Aorta (tissue), 5 donors: ENCODE measurements at regions not wholly inside any gene's neighbourhood (a gene's known extent, or its start where the extent isn't known, plus 50 kb on each side); places are given as distances from the start of the nearest gene placed in this dataset.

Experiments
- ATAC-seq: fragments of 200-7000 bp; cut with Tn5 transposase; one replicate; pipeline ENCODE4 v1.9.1; 2022; ENCODE audit warnings: moderate library complexity; ENCODE audit not compliant: low FRiP score
- DNase-seq, 2 donors: peaks; one replicate each; pipeline ENCODE4 v3.0.0-alpha.2; 2020
- H3K27ac ChIP-seq, 2 donors: one replicate each; pipeline ENCODE4 v1.5.1; 2013; ENCODE audit warnings: low read length in 2 of 2, mild to moderate bottlenecking in 2 of 2, moderate library complexity in 2 of 2, control low read depth in 1 of 2, inconsistent platforms in 1 of 2, low read depth in 1 of 2
- H3K27me3 ChIP-seq, 2 donors: one replicate each; pipeline ENCODE4 v1.6.1; 2013; ENCODE audit warnings: control low read depth in 1 of 2, low read length in 1 of 2, mild to moderate bottlenecking in 1 of 2, moderate library complexity in 1 of 2; ENCODE audit not compliant: insufficient read depth in 2 of 2, control insufficient read depth in 1 of 2
- H3K36me3 ChIP-seq, 2 donors: one replicate each; pipeline ENCODE4 v1.6.1; 2013; ENCODE audit warnings: control low read depth in 1 of 2, low read length in 1 of 2, mild to moderate bottlenecking in 1 of 2; ENCODE audit not compliant: insufficient read depth in 2 of 2, control insufficient read depth in 1 of 2
- H3K4me1 ChIP-seq, 2 donors: one replicate each; pipeline ENCODE4 v1.6.1; 2013; ENCODE audit warnings: low read length in 2 of 2, control low read depth in 1 of 2, mild to moderate bottlenecking in 1 of 2, moderate library complexity in 1 of 2; ENCODE audit not compliant: insufficient read depth in 2 of 2, control insufficient read depth in 1 of 2
- H3K4me3 ChIP-seq, 2 donors: one replicate each; pipeline ENCODE4 v1.5.1; 2013; ENCODE audit warnings: low read length in 2 of 2, control low read depth in 1 of 2, mild to moderate bottlenecking in 1 of 2
- H3K9me3 ChIP-seq: one replicate; pipeline ENCODE4 v1.6.1; 2013; ENCODE audit warnings: mild to moderate bottlenecking, low read length; ENCODE audit not compliant: control insufficient read depth
- WGBS, 2 donors: extraction: QIAGEN DNeasy Blood & Tissue Kit; methylation state at CpG; one replicate each; pipeline ENCODE4 v1.1.7; 2013; 5-methylcytosine and 5-hydroxymethylcytosine counted together
- intact Hi-C, 2 donors: fragments of 100-400 bp; cut with DNase I; formaldehyde crosslinking; loops; one replicate each; pipeline versions ENCODE4 v1.14.2 to v1.15.0; 2022
- donor health status: healthy with polysubstance abuse.
- donor health status: Bipolar disorder and iron deficiency.
- donor health status: DM: no; HTN: no; CAD: no.
- donor health status: DM: no; HTN: no; CAD: no.
- donor health status: DM: yes; HTN: yes; CAD: no.

- Histone ChIP-seq H3K36me3 (no peaks in the 10 kb centered on the region), H3K27ac (no peak overlapping the region), H3K9me3 (no peaks in the 10 kb centered on the region), H3K4me3 (no peak overlapping the region), H3K27me3 (peaks cover 0 to 1% of the 10 kb centered on the region in 2 donors), H3K4me1 (peaks cover 0 to 2% of the 10 kb centered on the region in 2 donors)
- 22 to 25% methylated on average over 9 of the region's 9 CpGs for WGBS, 2 donors
- intact Hi-C loops = no loop called here
- no peak for DNase-seq
- no peak for ATAC-seq
Observed at GRCh38 chr2:219772103-219772635, 144.7 kb downstream of the SLC4A3 start.

DNA sequence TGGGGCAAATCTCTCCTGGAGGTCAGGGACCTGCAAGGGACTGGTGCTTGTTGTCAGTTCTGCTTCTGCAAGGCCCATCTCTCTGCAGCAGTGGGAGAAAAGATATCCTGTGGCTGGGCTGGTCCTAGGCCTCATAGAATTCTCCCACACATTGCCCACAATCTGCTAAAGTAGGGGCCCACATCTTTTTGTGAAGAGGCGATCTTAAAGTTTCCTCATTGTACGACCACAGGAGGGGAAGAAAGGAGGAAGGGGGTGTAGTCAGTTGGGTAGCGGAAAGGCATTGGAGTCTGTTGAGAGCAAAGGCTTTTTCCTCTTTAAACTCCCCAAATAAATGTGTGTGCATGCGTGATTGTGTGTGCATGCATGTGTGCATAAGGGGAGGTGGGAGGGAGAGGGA lies 145.3 kb downstream of the SLC4A3 start:
- DNase-seq (no peak), ATAC-seq (no peak)
- H3K36me3 ChIP-seq = no peaks in the 10 kb centered on the region
- H3K27me3 ChIP-seq = peaks cover 0 to 1% of the 10 kb centered on the region in 2 donors
- peaks cover 0 to 2% of the 10 kb centered on the region in 2 donors for H3K4me1 ChIP-seq
- intact Hi-C loops = no loop called here
- WGBS, 2 donors = 91 to 93% methylated on average over 4 of the region's 4 CpGs
- H3K4me3 ChIP-seq = no peak overlapping the region
- H3K27ac ChIP-seq = no peak overlapping the region
- H3K9me3 ChIP-seq = no peaks in the 10 kb centered on the region

GRCh38 chr2:219775506-219775905 lies 148.1 kb downstream of the SLC4A3 start:
- H3K36me3 ChIP-seq = no peaks in the 10 kb centered on the region
- DNase-seq = no peak
- ATAC-seq = no peak
- intact Hi-C loops = no loop called here
- 96 to 97% methylated on average over 5 of the region's 5 CpGs for WGBS, 2 donors
- no peak overlapping the region for H3K27ac ChIP-seq
- no peaks in the 10 kb centered on the region for H3K9me3 ChIP-seq
- H3K27me3 ChIP-seq = peaks cover 0 to 1% of the 10 kb centered on the region in 2 donors
- H3K4me1 ChIP-seq = no peaks in the 10 kb centered on the region
- no peak overlapping the region for H3K4me3 ChIP-seq

DNA sequence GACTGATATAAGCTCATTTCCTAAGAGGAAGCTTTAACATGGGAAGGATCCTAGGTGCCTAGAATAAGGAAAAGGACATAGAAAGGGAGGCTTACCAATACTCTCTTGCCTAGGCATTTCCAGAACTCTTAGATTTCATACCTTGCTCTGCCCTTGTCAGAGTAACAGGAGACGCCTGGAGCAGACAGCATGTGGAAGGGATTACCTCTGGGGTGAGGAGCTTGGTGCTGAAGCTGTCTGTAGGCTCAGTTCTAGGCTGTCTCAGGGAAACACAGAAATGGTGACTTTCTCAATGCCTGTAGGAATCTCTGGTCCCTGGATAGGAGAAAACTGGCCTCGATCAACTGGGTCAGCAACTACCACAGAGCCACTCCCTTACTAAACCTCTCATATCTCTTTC lies 150.0 kb downstream of the SLC4A3 start:
- WGBS, 2 donors = 83 to 92% methylated on average over 2 of the region's 2 CpGs
- Histone ChIP-seq H3K27ac (no peak overlapping the region), H3K27me3 (peaks cover 0 to 1% of the 10 kb centered on the region in 2 donors), H3K9me3 (no peaks in the 10 kb centered on the region), H3K4me3 (no peak overlapping the region), H3K4me1 (no peaks in the 10 kb centered on the region), H3K36me3 (no peaks in the 10 kb centered on the region)
- DNase-seq (no peak), ATAC-seq (no peak)
- intact Hi-C loops = no loop called here

DNA sequence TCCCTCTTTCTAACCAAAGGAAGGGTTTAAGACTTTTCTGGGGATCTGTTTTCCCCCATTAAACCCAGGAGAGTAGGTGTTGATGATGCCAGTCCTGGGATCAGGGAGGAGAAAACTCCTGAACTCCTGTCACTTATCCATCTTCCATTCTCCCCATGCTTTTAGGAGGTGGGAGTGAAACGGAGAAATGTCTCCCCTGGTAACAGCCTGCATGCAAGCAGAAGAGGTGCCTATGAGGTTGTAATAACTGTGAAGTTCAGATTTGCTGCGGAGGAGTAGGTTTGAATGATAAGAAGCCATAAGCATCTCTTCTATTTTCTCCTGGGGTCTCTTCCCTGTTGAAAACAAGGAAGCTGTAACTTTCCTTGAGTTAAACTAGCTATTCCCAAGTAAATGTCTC lies 150.8 kb downstream of the SLC4A3 start:
- intact Hi-C loops = no loop called here
- Histone ChIP-seq H3K36me3 (no peaks in the 10 kb centered on the region), H3K9me3 (no peaks in the 10 kb centered on the region), H3K27ac (no peak overlapping the region), H3K4me1 (no peaks in the 10 kb centered on the region), H3K27me3 (peaks cover 0 to 1% of the 10 kb centered on the region in 2 donors), H3K4me3 (no peak overlapping the region)
- no peak for ATAC-seq
- 78 to 95% methylated on average over 2 of the region's 2 CpGs for WGBS, 2 donors
- DNase-seq = no peak

GRCh38 chr2:219782737-219783348 lies 155.4 kb downstream of the SLC4A3 start:
- Histone ChIP-seq H3K4me1 (no peaks in the 10 kb centered on the region), H3K4me3 (no peak overlapping the region), H3K9me3 (peaks cover 5% of the 10 kb centered on the region), H3K36me3 (no peaks in the 10 kb centered on the region), H3K27ac (no peak overlapping the region), H3K27me3 (no peaks in the 10 kb centered on the region)
- DNase-seq = no peak
- 53% methylated on average over 7 of the region's 7 CpGs for WGBS, 2 donors
- no peak for ATAC-seq
- intact Hi-C loops = no loop called here

DNA sequence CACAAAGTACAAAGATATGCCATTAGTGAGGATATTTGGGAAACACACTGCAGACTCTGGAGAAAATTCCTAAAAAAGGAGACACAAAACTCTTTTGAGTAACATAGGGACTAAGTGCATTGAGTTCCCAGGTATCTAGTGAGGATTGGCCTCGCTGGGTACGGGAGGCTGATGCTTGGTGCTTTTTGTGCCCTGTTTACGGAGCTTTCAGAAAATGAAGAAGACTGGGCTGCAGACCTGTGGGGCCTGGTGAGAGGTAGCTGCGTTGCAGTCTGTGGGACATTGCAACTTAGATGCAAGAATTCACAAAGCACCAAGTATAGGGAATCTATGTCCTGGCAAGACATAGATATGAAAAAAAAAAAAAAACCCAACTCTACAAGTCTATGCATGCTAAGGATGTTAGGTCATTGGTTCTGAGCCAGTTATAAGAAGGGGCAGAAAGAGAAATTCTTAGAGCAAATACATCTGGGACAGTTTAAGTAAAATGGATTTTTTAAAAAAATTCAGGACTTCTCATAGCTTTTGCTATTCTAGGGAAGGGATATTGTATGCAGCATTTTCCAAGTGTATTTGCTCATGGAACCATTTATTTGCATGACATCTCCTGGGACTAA lies 156.0 kb downstream of the SLC4A3 start:
- WGBS, 2 donors = 84 to 91% methylated on average over 4 of the region's 4 CpGs
- H3K27ac ChIP-seq = no peak overlapping the region
- H3K9me3 ChIP-seq = peaks cover 5% of the 10 kb centered on the region
- ATAC-seq (no peak), DNase-seq (no peak)
- intact Hi-C loops = no loop called here
- no peak overlapping the region for H3K4me3 ChIP-seq
- H3K4me1 ChIP-seq = no peaks in the 10 kb centered on the region
- no peaks in the 10 kb centered on the region for H3K36me3 ChIP-seq
- no peaks in the 10 kb centered on the region for H3K27me3 ChIP-seq

GRCh38 chr2:219784178-219784577 lies 156.7 kb downstream of the SLC4A3 start:
- no peaks in the 10 kb centered on the region for H3K4me1 ChIP-seq
- no peak overlapping the region for H3K27ac ChIP-seq
- WGBS, 2 donors = 86 to 90% methylated on average over 6 of the region's 6 CpGs
- H3K36me3 ChIP-seq = no peaks in the 10 kb centered on the region
- no peak overlapping the region for H3K4me3 ChIP-seq
- no peak for DNase-seq
- H3K9me3 ChIP-seq = peaks cover 5% of the 10 kb centered on the region
- no peaks in the 10 kb centered on the region for H3K27me3 ChIP-seq
- intact Hi-C loops = no loop called here
- no peak for ATAC-seq

GRCh38 chr2:219789476-219789875 lies 162.0 kb downstream of the SLC4A3 start:
- Histone ChIP-seq H3K4me3 (no peak overlapping the region), H3K27ac (no peak overlapping the region), H3K9me3 (peaks cover 3% of the 10 kb centered on the region), H3K36me3 (no peaks in the 10 kb centered on the region), H3K27me3 (no peaks in the 10 kb centered on the region), H3K4me1 (no peaks in the 10 kb centered on the region)
- intact Hi-C loops = no loop called here
- ATAC-seq (no peak), DNase-seq (no peak)
